ENCODE measurements at regions not wholly inside any gene's neighbourhood (a gene's known extent, or its start where the extent isn't known, plus 50 kb on each side); places are given as distances from the start of the nearest gene placed in this dataset.

GRCh38 chr5:172564188-172564587 is 76.9 kb upstream of the NEURL1B start:
- TF ChIP-seq EP300 (IDR thresholded peaks at IDR 0.05; ENCODE audit: borderline replicate concordance in 1 of 2, low read depth in 2 of 2, low read length in 2 of 2), result no peak
- TF ChIP-seq GABPA (IDR thresholded peaks at IDR 0.05; ENCODE audit: borderline replicate concordance, insufficient read depth, low read length), result no peak
- TF ChIP-seq JUN (IDR thresholded peaks at IDR 0.05; ENCODE audit: low read depth, low read length), result no peak

Data from H1 (cell line).